Tibial artery (tissue), 4 donors: ENCODE measurements at regions not wholly inside any gene's neighbourhood (a gene's known extent, or its start where the extent isn't known, plus 50 kb on each side); places are given as distances from the start of the nearest gene placed in this dataset.

Source experiments
- DNase-seq, 2 donors: peaks; one replicate each; pipeline ENCODE4 v3.0.0-alpha.2; 2019
- H3K27ac ChIP-seq, 2 donors: fragments of 200-600 bp; sonication (generic) in 1 of 2; 1 replicate in 1 of 2; 2 replicates in 1 of 2; pipeline ENCODE4 v1.5.1; 2018 to 2019; ENCODE audit warnings: mild to moderate bottlenecking in 1 of 2
- H3K27me3 ChIP-seq, 2 donors: fragments of 200-600 bp; sonication (generic) in 1 of 2; one replicate each; pipeline versions ENCODE4 v1.5.1 to v1.6.0; 2016 to 2019
- H3K36me3 ChIP-seq, 3 donors: fragments of 200-600 bp; sonication (generic) in 2 of 3; one replicate each; pipeline ENCODE4 v1.5.1; 2016 to 2019; ENCODE audit warnings: mild to moderate bottlenecking in 2 of 3
- H3K4me1 ChIP-seq, 4 donors: fragments of 200-600 bp; sonication (generic) in 2 of 4; 1 replicate in 3 of 4; 2 replicates in 1 of 4; pipeline ENCODE4 v1.5.1; 2016 to 2019
- H3K4me3 ChIP-seq, 2 donors: fragments of 200-600 bp; sonication (generic) in 1 of 2; 1 replicate in 1 of 2; 2 replicates in 1 of 2; pipeline ENCODE4 v1.5.1; 2018 to 2019; ENCODE audit warnings: mild to moderate bottlenecking in 2 of 2
- H3K9me3 ChIP-seq, 3 donors: fragments of 200-600 bp; sonication (generic) in 1 of 3; one replicate each; pipeline ENCODE4 v1.5.1; 2016 to 2019
- CTCF ChIP-seq, 2 experiments: fragments of 200-600 bp in 1 of 2; fragments of 450-650 bp in 1 of 2; IDR thresholded peaks; one replicate each; pipeline ENCODE4 v1.5.1; 2017 to 2019; ENCODE audit warnings: antibody characterized with exemption in 2 of 2, mild to moderate bottlenecking in 1 of 2, moderate library complexity in 1 of 2
- intact Hi-C: fragments of 100-400 bp; cut with DNase I; formaldehyde crosslinking; loops from one replicate; pipeline ENCODE4 v1.15.0; 2023; ENCODE audit warnings: low total_unique reads

GRCh38 chr13:30024125-30024865 lies 173.9 kb upstream of the UBL3 start:
- Histone ChIP-seq H3K9me3 (no peaks in the 10 kb centered on the region), H3K4me3 (no peak overlapping the region), H3K27me3 (no peaks in the 10 kb centered on the region), H3K36me3 (no peaks in the 10 kb centered on the region), H3K27ac (no peak overlapping the region), H3K4me1 (no peaks in the 10 kb centered on the region)
- intact Hi-C loops = no loop called here
- DNase-seq = no peak
- no peak for TF ChIP-seq CTCF (IDR thresholded peaks at IDR 0.05)

DNA sequence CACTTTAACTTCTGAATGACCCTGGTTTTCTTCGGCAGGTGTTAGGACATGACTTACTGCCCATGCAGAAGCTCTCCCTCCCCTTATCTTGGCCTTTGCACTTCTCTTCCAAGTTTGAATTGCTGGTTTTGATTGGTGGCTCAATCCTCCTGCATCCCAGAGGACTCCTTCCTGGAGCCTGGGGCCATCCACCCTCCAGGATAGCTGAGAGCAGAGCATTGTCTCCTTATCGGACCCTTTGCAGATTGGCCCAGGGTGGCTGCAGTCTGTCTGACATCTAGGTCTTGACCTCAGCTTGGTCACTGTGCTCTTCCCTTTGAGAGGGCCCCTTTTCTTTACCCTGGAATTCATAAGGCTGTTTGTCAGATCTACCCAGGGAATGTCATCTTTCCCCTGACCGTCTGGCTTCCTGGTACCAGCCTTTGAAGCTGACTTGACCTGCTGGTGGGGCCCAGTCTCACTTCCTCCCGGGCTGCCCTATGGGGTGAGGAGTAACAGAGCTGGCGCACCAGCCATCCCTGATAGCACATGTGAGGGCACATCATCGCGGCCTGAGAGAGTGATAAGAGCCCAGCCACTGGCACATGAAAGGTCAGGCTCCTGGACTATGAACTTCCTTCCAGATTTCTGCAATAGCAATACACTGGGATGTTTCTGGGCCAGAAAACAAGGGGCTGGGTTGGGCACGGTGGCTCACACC lies 172.9 kb upstream of the UBL3 start:
- H3K27me3 ChIP-seq = no peaks in the 10 kb centered on the region
- DNase-seq = no peak
- no peaks in the 10 kb centered on the region for H3K4me1 ChIP-seq
- intact Hi-C loops = no loop called here
- no peak overlapping the region for H3K4me3 ChIP-seq
- H3K36me3 ChIP-seq = no peaks in the 10 kb centered on the region
- H3K9me3 ChIP-seq = no peaks in the 10 kb centered on the region
- H3K27ac ChIP-seq = no peak overlapping the region
- no peak for TF ChIP-seq CTCF (IDR thresholded peaks at IDR 0.05)

- no peaks in the 10 kb centered on the region for H3K4me1 ChIP-seq
- H3K27me3 ChIP-seq = no peaks in the 10 kb centered on the region
- no peak overlapping the region for H3K4me3 ChIP-seq
- no peak for TF ChIP-seq CTCF (IDR thresholded peaks at IDR 0.05)
- H3K9me3 ChIP-seq = no peaks in the 10 kb centered on the region
- DNase-seq = no peak
- intact Hi-C loops = no loop called here
- H3K27ac ChIP-seq = no peak overlapping the region
- H3K36me3 ChIP-seq = no peaks in the 10 kb centered on the region
Measured at GRCh38 chr13:30022796-30023195, 172.4 kb upstream of the UBL3 start.

- no peak overlapping the region for H3K27ac ChIP-seq
- H3K9me3 ChIP-seq = no peaks in the 10 kb centered on the region
- no peak for DNase-seq
Measured at GRCh38 chr13:30022256-30022655, 171.8 kb upstream of the UBL3 start.

GRCh38 chr13:30021611-30022010 lies 171.2 kb upstream of the UBL3 start:
- H3K4me3 ChIP-seq = no peak overlapping the region
- no peaks in the 10 kb centered on the region for H3K36me3 ChIP-seq
- no peaks in the 10 kb centered on the region for H3K27me3 ChIP-seq
- DNase-seq = no peak
- no peaks in the 10 kb centered on the region for H3K9me3 ChIP-seq
- H3K27ac ChIP-seq = no peak overlapping the region
- intact Hi-C loops = no loop called here
- no peaks in the 10 kb centered on the region for H3K4me1 ChIP-seq
- no peak for TF ChIP-seq CTCF (IDR thresholded peaks at IDR 0.05)

More at GRCh38 chr13:30022256-30022655, 171.8 kb upstream of the UBL3 start:
- Histone ChIP-seq H3K4me1 (no peaks in the 10 kb centered on the region), H3K27me3 (no peaks in the 10 kb centered on the region), H3K4me3 (no peak overlapping the region), H3K36me3 (no peaks in the 10 kb centered on the region)
- intact Hi-C loops = no loop called here
- TF ChIP-seq CTCF (IDR thresholded peaks at IDR 0.05) = no peak
